ENCODE measurements at regions not wholly inside any gene's neighbourhood (a gene's known extent, or its start where the extent isn't known, plus 50 kb on each side); places are given as distances from the start of the nearest gene placed in this dataset.

GRCh38 chr2:65608916-65609315 lies 176.5 kb upstream of the SPRED2 start:
- DNase-seq (ENCODE audit: low spot score in 2 of 2) = no peak
- no peaks in the 10 kb centered on the region for H3K36me3 ChIP-seq
- no peak overlapping the region for H3K27ac ChIP-seq
- TF ChIP-seq CTCF (IDR thresholded peaks at IDR 0.05) (no peak), EP300 (IDR thresholded peaks at IDR 0.05) (no peak), POLR2AphosphoS5 (IDR thresholded peaks at IDR 0.05) (no peak), POLR2A (IDR thresholded peaks at IDR 0.05) (no peak)
- H3K27me3 ChIP-seq = no peaks in the 10 kb centered on the region
- H3K4me1 ChIP-seq = peaks cover 12% of the 10 kb centered on the region
- H3K4me3 ChIP-seq = no peak overlapping the region
- H3K9me3 ChIP-seq = no peaks in the 10 kb centered on the region
- 81% methylated on average over 14 of the region's 14 CpGs for WGBS

DNA sequence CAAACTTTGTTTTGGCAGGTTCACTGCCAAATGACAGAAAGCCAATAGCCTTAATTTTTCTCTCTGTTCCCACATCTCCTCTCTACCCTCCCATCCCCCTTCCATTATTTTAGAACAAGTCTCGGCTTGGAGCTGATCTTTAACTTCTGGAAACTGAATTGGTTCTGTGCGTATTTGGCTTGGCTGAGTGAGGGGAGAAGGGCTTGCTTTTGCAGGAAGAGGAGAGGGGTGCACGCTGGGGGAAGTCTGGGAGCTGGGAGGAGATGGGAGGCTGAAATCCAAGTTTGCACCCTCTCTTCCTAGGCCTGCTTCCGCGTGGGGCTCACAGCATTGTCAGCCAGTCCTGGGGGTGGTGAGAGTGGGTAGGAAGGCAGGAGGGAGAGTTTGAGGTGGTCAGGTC lies 176.1 kb upstream of the SPRED2 start:
- H3K36me3 ChIP-seq = no peaks in the 10 kb centered on the region
- peaks cover 12% of the 10 kb centered on the region for H3K4me1 ChIP-seq
- H3K27me3 ChIP-seq = no peaks in the 10 kb centered on the region
- TF ChIP-seq CTCF (IDR thresholded peaks at IDR 0.05) (no peak), EP300 (IDR thresholded peaks at IDR 0.05) (no peak), POLR2AphosphoS5 (IDR thresholded peaks at IDR 0.05) (no peak), POLR2A (IDR thresholded peaks at IDR 0.05) (no peak)
- no peaks in the 10 kb centered on the region for H3K9me3 ChIP-seq
- WGBS = 39% methylated on average over 5 of the region's 5 CpGs
- H3K27ac ChIP-seq = no peak overlapping the region
- H3K4me3 ChIP-seq = no peak overlapping the region
- no peak for DNase-seq (ENCODE audit: low spot score in 2 of 2)

DNA sequence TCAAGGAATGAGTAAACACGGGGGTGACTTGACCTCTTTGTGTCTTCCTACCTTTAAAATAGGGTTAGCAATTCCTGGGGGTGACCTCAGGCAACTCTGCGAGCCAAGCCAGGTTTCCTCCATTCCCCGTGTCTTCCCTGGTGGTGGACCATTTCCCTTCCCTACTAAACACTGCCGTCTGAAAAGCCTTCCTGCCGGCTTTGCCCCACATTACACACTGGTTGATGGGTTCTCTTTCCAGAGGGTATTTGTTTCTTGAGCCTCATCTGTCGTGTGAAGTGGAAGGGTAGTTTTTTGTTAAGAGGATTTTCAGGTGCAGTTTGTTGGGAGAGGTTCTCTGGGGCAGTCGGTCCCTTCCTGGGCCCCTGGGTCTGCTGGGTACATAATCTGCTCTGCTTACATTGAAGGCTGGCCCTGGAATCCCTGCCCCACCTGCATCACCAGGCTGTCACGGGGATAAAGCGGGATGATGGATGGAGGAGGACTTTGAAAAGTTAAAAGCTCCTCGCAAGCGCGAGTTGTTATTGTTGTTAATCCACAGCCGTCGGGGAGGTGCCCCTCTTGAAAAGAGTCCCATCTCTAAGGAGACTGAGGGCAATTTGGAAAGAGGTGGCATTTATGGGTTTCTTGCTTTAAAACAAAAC lies 175.4 kb upstream of the SPRED2 start:
- H3K4me3 ChIP-seq = no peak overlapping the region
- H3K36me3 ChIP-seq = no peaks in the 10 kb centered on the region
- H3K4me1 ChIP-seq = peaks cover 12% of the 10 kb centered on the region
- H3K9me3 ChIP-seq = no peaks in the 10 kb centered on the region
- H3K27me3 ChIP-seq = no peaks in the 10 kb centered on the region
- TF ChIP-seq POLR2A (IDR thresholded peaks at IDR 0.05) (no peak), CTCF (IDR thresholded peaks at IDR 0.05) (no peak), POLR2AphosphoS5 (IDR thresholded peaks at IDR 0.05) (no peak), EP300 (IDR thresholded peaks at IDR 0.05) (no peak)
- WGBS = 61% methylated on average over 14 of the region's 14 CpGs
- no peak for DNase-seq (ENCODE audit: low spot score in 2 of 2)
- H3K27ac ChIP-seq = no peak overlapping the region

GRCh38 chr2:65605743-65606058 lies 173.3 kb upstream of the SPRED2 start:
- Histone ChIP-seq H3K36me3 (no peaks in the 10 kb centered on the region), H3K9me3 (no peaks in the 10 kb centered on the region), H3K27ac (no peak overlapping the region), H3K27me3 (no peaks in the 10 kb centered on the region), H3K4me1 (peaks cover 5% of the 10 kb centered on the region), H3K4me3 (no peak overlapping the region)
- no peak for DNase-seq (ENCODE audit: low spot score in 2 of 2)
- no peak for TF ChIP-seq POLR2AphosphoS5 (IDR thresholded peaks at IDR 0.05)
- TF ChIP-seq CTCF (IDR thresholded peaks at IDR 0.05) = no peak
- no peak for TF ChIP-seq EP300 (IDR thresholded peaks at IDR 0.05)
- no peak for TF ChIP-seq POLR2A (IDR thresholded peaks at IDR 0.05)

DNA sequence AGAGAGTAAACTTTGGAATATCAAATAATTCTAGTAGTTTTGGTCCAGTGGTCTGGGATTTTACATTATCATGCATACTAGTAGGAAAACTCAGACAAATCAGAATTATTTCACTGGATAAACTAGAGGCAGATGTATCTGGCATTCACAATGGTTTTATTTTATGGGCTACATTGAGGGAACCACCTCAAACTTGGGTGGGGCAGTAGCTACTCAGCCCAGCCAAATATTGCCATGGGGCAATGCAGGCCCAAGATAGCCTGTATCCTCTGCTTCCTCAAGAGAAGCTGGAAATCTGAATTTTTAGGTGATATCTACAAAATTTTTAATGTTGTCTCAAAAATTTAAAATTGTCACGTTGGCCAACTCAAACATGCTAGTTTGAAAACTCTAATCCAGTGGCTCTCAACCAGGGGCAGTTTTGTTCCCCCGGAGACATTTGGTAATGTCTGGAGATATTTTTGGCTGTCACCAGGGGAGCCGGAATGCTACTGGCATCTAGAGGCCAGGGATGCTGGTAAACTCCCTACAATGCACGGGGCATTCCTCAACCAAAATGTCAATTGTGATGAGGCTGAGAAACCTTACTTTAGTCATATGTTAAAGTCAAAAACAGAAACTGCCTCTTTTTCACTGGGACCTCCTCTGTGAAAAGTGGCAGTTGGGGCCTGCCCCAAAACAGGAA lies 172.8 kb upstream of the SPRED2 start:
- TF ChIP-seq CTCF (IDR thresholded peaks at IDR 0.05) (no peak), POLR2AphosphoS5 (IDR thresholded peaks at IDR 0.05) (no peak), POLR2A (IDR thresholded peaks at IDR 0.05) (no peak), EP300 (IDR thresholded peaks at IDR 0.05) (no peak)
- Histone ChIP-seq H3K27ac (no peak overlapping the region), H3K27me3 (no peaks in the 10 kb centered on the region), H3K36me3 (no peaks in the 10 kb centered on the region), H3K4me3 (no peak overlapping the region), H3K9me3 (no peaks in the 10 kb centered on the region), H3K4me1 (peaks cover 5% of the 10 kb centered on the region)
- DNase-seq (ENCODE audit: low spot score in 2 of 2) = no peak
- WGBS = 55% methylated on average over 4 of the region's 4 CpGs

Data from suprapubic skin (tissue), 4 donors.